ENCODE measurements at regions not wholly inside any gene's neighbourhood (a gene's known extent, or its start where the extent isn't known, plus 50 kb on each side); places are given as distances from the start of the nearest gene placed in this dataset.

DNA sequence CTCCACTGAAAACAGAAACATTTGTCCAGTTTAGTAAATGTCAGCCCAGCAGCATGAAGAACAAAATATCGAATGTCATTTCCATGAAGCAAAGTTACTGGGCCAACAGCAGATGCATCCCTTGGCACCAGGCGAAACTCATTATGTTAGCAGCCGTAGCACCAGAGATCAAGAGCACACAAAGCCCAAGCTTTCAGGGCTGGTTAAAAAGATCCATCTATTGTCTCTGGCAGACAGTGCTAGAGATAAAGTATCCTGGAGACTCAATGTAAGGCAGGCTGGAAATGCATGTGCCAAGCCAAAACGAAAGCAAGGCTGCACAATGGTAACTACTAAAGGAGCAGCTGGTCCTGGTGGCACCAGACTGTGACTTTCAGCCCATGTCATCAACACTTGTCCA, 120.3 kb upstream of the PLEKHG7 start:
- DNase-seq (ENCODE audit: low read depth in 3 of 3): no peak

DNA sequence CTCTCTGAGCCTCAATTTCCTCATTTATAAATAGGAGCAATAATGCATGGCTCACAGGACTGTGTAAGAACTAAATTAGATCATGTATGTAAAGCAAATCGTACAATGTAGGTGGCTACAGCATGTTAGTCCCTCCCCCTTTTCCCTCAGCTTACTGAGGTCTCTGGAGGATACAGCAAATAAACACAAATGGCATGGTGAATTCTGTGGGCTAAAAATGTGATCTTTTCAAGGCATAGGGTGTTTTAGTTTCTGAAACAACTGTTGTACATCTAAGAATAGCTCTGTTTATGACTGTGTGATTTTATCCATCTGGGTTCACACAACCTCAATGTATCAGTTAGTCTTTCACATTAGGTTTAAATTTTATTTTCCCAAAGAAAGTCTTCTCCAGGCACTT, 121.2 kb upstream of the PLEKHG7 start:
- no peak for DNase-seq (ENCODE audit: low read depth in 3 of 3)

DNA sequence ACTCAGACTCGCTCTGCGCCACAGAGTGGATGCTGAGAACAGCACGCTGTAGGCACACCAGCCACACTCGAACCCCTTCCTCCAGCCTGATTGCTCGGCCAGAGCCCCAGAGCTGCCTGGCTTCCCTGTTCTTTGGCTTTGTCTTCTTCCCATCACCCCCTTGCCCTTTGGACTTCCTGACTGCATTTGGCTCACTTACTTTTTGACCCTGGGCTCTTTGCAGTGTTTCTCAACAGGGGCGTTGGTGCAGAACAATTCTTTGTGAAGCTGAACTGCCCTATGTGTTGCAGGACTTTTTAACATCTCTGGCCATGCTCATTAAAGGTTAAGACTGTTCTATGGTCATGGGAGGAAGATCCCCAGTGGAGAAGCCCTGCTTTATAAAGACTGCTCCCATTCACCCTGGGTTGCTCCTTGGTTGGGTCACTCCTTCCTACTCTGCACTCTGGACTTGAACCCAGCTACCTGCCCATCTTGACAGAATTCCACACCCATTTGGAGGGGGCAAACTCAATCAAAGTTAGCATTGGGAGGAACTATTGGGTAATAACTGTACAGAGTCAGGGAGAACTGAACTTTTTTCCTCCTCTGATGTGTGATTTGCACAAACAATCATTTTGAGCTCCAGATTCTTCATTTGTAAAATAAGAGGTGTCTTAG, 127.7 kb upstream of the PLEKHG7 start:
- no peak for DNase-seq (ENCODE audit: low read depth in 3 of 3)

DNA sequence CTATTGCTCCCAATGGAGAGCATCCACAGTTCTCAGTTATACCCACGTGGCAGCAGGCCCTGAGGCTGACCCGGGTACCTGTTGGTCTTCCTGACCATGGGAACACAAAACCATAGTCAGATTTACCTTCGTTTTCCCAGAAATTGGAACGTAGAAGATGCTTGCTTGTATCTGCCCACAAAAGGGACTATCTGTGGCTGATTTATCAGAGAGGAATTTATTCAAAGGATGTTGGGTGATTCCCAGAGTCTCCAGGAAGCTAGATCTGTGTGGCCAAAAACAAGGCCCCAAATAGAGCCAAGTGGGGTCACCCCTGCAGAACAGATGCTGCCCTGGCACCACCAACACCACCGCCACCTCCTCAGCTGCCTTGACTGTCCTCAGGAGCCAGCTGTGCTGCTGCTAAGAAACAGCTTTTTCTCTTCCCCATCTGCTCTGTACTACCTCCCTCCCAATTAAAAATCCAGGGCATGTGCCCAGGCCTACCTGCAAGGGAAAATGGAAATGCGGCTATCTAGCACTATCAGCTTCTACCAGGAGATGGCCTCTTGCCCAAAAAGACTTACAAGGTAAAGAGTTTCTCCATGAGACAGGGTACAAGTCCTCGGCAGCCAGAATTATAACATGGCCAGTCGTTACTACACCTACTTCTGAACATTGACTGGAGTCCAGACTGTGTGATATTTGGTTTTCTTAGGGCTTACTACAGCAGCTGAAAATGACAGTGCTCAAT, 128.6 kb upstream of the PLEKHG7 start:
- no peak for DNase-seq (ENCODE audit: low read depth in 3 of 3)

GRCh38 chr12:92573104-92573503, 129.7 kb upstream of the PLEKHG7 start:
- DNase-seq (ENCODE audit: low read depth in 3 of 3): no peak

- no peak for DNase-seq (ENCODE audit: low read depth in 3 of 3)
Observed at GRCh38 chr12:92571844-92572543, 130.8 kb upstream of the PLEKHG7 start.

DNA sequence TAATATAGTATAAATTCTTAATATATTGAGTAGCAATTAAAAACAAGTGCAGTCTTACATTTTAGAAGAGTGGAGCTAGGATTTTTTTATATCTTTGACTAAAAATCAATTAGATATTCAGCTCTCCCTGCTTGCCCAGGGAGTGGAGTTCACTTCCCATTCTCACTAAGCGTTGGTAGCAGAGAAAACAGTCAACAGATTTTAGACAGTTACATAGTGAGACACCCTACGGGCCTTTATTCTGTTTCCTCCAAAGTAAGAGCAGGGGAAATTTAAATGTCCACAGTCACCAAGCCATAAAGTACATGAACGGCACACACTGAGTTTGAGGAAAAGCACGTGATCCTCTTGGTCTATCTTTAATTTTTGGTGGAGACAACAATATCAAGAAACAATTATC, 131.6 kb upstream of the PLEKHG7 start:
- no peak for DNase-seq (ENCODE audit: low read depth in 3 of 3)

GRCh38 chr12:92570056-92570753, 132.6 kb upstream of the PLEKHG7 start:
- peak in 1 of 3 experiments; percentile 25 for DNase-seq (ENCODE audit: low read depth in 3 of 3)

DNA sequence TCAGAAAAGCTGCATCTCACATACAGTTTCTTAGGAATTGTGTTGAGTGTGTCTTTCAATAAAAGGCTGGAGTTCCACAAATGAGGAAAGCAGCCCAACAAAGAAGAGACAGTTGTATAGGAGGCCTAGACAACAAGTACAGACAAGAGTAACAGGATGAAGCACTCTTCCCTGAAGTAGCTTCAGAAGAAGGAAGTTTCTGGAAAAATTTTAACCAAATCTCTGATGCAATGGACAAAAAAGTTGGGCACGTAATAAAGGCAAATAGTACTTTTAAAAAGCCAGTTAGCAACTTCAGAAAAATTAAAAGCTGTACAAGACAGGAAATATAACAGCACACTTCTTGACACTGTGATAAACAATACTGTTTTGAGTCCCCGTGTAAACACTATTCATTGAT, 134.1 kb upstream of the PLEKHG7 start:
- DNase-seq (ENCODE audit: low read depth in 3 of 3): no peak

- no peak for DNase-seq (ENCODE audit: low read depth in 3 of 3)
Observed at GRCh38 chr12:92566448-92567019, 136.3 kb upstream of the PLEKHG7 start.

DNA sequence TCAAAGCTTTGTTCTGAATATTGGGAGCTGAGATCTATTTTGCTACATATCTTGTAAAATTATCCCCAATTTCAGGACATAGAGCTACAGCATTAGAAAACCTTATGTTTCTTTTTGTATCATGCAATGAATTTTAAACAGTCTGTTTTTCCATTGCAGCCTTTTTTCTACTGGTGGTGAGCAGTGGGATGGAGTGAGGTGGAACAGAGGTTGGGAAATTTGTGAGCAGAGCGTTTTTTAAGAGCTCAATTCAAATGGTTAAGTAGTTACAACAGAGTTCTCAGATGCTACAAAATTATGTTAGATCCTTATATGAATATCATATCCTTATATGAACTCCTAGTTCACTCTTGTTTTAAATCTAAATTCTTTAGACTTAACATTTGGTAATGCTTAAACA, 139.0 kb upstream of the PLEKHG7 start:
- no peak for DNase-seq (ENCODE audit: low read depth in 3 of 3)

GRCh38 chr12:92562063-92562734, 140.6 kb upstream of the PLEKHG7 start:
- no peak for DNase-seq (ENCODE audit: low read depth in 3 of 3)

- no peak for DNase-seq (ENCODE audit: low read depth in 3 of 3)
Observed at GRCh38 chr12:92561543-92561899, 141.3 kb upstream of the PLEKHG7 start.

DNA sequence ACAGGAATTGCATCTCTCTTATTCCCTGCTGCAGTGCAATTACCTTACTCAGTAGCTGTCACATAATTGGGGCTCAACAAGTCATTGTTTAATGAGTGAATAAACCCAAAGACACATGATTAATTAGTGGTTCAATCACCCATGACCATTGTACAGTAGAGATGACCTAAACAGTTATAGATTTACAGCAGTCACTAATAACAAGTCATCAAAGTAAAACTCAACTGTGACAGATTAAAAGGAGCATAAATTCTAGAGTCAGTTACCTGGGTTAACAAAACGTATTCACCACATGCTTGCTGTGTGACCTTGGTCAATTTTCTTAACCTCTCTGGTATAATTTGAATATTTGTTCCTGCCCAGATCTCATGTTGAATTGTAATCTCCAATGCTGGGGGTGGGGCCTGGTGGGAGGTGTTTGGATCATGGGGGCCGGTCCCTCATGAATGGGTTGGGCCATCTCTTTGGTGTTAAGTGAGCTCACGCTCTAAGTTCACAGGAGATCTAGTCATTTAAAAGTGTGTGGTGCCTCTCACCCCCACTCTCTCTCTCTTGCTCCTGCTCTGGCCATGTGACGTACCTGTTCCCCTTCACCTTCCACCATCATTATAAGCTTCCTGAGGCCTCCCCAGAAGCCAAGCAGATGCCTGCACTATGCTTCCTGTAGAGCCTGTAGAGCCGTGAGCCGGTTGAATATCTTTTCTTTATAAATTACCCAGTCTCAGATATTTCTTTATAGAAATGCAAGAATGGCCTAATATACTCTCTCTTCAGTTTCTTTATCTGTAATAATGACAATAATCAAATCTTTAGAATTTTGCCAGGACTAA, 141.9 kb upstream of the PLEKHG7 start:
- DNase-seq (ENCODE audit: low read depth in 3 of 3): no peak

DNA sequence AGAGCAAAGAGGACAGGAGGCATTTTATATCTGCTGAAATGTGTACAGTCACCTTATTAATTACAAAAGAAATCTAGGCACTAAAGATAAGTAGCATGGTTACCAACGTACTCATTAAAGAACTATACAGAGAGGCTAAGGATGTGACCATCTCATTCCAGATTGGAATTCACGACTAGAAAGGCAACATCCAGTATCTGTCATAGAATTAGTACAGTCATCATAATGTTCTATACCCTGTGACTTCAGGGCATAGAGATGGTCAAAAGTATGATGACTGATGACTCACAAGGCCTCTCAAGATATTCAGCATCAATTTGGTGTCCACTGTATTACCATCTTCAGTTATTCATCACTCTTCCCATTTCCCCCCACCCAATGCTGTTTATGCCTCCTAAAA, 144.0 kb upstream of the PLEKHG7 start:
- DNase-seq (ENCODE audit: low read depth in 3 of 3): no peak

GRCh38 chr12:92558215-92558773, 144.5 kb upstream of the PLEKHG7 start:
- no peak for DNase-seq (ENCODE audit: low read depth in 3 of 3)

- DNase-seq (ENCODE audit: low read depth in 3 of 3): no peak
Observed at GRCh38 chr12:92557422-92557724, 145.4 kb upstream of the PLEKHG7 start.

GRCh38 chr12:92556637-92557421, 146.0 kb upstream of the PLEKHG7 start:
- no peak for DNase-seq (ENCODE audit: low read depth in 3 of 3)

GRCh38 chr12:92556141-92556540, 146.6 kb upstream of the PLEKHG7 start:
- DNase-seq (ENCODE audit: low read depth in 3 of 3): no peak
